ENCODE measurements at regions not wholly inside any gene's neighbourhood (a gene's known extent, or its start where the extent isn't known, plus 50 kb on each side); places are given as distances from the start of the nearest gene placed in this dataset.

DNA sequence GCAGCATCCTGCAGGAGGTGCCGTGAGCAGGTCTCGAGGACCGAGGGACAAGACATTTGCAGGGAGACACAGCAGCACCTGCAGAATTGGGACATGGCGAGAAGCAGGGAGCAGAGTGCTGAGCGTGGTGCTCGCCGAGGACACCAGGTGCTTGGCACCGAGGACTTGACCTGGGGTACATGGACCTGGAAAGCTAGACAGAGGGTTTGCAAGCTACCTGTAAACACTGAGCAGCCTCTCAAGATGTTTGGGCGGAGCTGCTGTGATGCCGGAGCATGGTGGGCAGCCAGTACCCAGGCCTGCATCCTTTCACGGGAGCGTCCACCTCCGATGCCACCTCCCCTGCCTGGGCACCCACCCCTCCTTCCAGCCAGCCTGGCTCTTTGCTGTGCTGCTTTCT is 773.2 kb downstream of the TBC1D22A start:
- no peaks in the 10 kb centered on the region for H3K27me3 ChIP-seq (ENCODE audit: insufficient read depth, poor library complexity, severe bottlenecking)
- TF ChIP-seq CTCF (IDR thresholded peaks at IDR 0.05; ENCODE audit: insufficient read depth, low read length) (no peak), POLR2AphosphoS5 (IDR thresholded peaks at IDR 0.05; ENCODE audit: low read depth) (no peak), GABPA (IDR thresholded peaks at IDR 0.05; ENCODE audit: low read depth) (no peak), SPI1 (IDR thresholded peaks at IDR 0.05; ENCODE audit: borderline replicate concordance, low read depth) (no peak)
- H3K4me3 ChIP-seq (replicated peaks; ENCODE audit: insufficient read depth, low read length) = no peak overlapping the region

DNA sequence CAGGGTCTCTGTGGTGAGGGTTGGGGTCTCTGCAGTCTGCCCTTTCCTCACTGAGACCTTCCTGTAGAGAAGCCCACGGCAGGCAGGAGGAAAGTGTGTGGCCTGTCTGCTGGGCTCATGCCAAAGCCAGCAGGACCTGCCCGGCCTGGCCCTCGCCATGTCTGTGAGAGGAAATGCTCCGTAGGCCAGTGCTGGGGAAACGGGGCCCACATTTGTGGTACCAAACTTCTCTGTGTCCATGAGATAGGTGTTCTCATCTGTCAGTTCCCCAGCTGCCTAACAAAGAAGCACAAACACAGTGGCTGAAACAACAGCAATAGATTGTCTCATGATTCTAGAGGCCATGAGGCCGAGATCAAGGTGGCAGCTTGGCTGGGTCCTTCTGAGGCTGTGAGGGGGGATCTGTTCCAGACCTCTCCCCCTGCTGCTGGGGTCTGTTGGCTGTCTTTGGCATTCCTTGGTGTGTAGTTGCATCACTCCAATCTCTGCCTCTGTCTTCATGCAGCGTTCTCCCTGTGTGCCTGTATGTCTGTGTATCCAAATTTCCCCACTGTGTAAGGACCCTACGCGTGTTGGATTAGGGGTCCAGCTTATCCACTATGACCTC is 772.5 kb downstream of the TBC1D22A start:
- no peak for DNase-seq (ENCODE audit: low read depth in 1 of 2, low spot score in 1 of 2)
- no peak overlapping the region for H3K4me3 ChIP-seq (replicated peaks; ENCODE audit: insufficient read depth, low read length)
- TF ChIP-seq GABPA (IDR thresholded peaks at IDR 0.05; ENCODE audit: low read depth) = no peak
- no peak for TF ChIP-seq SPI1 (IDR thresholded peaks at IDR 0.05; ENCODE audit: borderline replicate concordance, low read depth)
- H3K27ac ChIP-seq (replicated peaks) = no peak overlapping the region
- H3K27me3 ChIP-seq (ENCODE audit: insufficient read depth, poor library complexity, severe bottlenecking) = no peaks in the 10 kb centered on the region

More for the DNA sequence above, 773.2 kb downstream of the TBC1D22A start:
- no peak overlapping the region for H3K27ac ChIP-seq (replicated peaks)
- no peak for DNase-seq (ENCODE audit: low read depth in 1 of 2, low spot score in 1 of 2)

- no peak overlapping the region for H3K27ac ChIP-seq (replicated peaks)
- no peak overlapping the region for H3K4me3 ChIP-seq (replicated peaks; ENCODE audit: insufficient read depth, low read length)
- DNase-seq (ENCODE audit: low read depth in 1 of 2, low spot score in 1 of 2) = no peak
- TF ChIP-seq CTCF (IDR thresholded peaks at IDR 0.05; ENCODE audit: insufficient read depth, low read length) = no peak
- TF ChIP-seq GABPA (IDR thresholded peaks at IDR 0.05; ENCODE audit: low read depth) = no peak
- TF ChIP-seq POLR2AphosphoS5 (IDR thresholded peaks at IDR 0.05; ENCODE audit: low read depth) = no peak
- TF ChIP-seq SPI1 (IDR thresholded peaks at IDR 0.05; ENCODE audit: borderline replicate concordance, low read depth) = no peak
- no peak for TF ChIP-seq REST (IDR thresholded peaks at IDR 0.05; ENCODE audit: insufficient replicate concordance, low read depth)
- H3K27me3 ChIP-seq (ENCODE audit: insufficient read depth, poor library complexity, severe bottlenecking) = no peaks in the 10 kb centered on the region
These were observed 771.7 kb downstream of the TBC1D22A start for GRCh38 chr22:47533961-47534803.

DNA sequence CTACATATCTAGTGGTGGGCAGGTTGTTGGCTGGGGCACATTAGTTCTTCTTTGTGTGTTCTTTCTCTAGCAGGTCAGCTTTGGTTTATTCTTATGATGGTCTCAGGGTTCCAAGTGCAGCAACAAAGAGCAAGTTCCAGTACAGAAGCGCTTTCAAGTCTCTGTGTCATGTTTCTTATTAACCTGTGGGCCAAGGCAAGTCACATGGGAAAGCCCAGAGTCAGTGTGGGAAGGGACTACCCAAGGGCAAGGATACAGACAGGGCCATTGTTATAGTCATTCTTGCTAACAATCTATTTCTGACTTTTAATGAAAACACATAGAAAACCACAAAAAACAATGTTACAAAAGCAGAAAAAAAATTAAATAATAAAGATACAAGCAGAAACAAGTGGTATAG is 754.6 kb downstream of the TBC1D22A start:
- H3K27me3 ChIP-seq (ENCODE audit: insufficient read depth, poor library complexity, severe bottlenecking) = no peaks in the 10 kb centered on the region
- TF ChIP-seq REST (IDR thresholded peaks at IDR 0.05; ENCODE audit: insufficient replicate concordance, low read depth) (no peak), SPI1 (IDR thresholded peaks at IDR 0.05; ENCODE audit: borderline replicate concordance, low read depth) (no peak), POLR2AphosphoS5 (IDR thresholded peaks at IDR 0.05; ENCODE audit: low read depth) (no peak), GABPA (IDR thresholded peaks at IDR 0.05; ENCODE audit: low read depth) (no peak), CTCF (IDR thresholded peaks at IDR 0.05; ENCODE audit: insufficient read depth, low read length) (no peak)
- H3K27ac ChIP-seq (replicated peaks) = no peak overlapping the region
- no peak for DNase-seq (ENCODE audit: low read depth in 1 of 2, low spot score in 1 of 2)
- H3K4me3 ChIP-seq (replicated peaks; ENCODE audit: insufficient read depth, low read length) = no peak overlapping the region

Measured in HL-60 (cell line).